Ramos (cell line): ENCODE measurements at regions not wholly inside any gene's neighbourhood (a gene's known extent, or its start where the extent isn't known, plus 50 kb on each side); places are given as distances from the start of the nearest gene placed in this dataset.

Source experiments
- in situ Hi-C: fragments of 300-500 bp; cut with MboI; formaldehyde crosslinking; loops from one replicate; pipeline ENCODE4 v1.14.3; 2022; ENCODE audit warnings: low sequenced_read_pairs; ENCODE audit not compliant: unreplicated experiment

GRCh38 chr15:47824147-47824546 lies 106.8 kb downstream of the SEMA6D start:
- in situ Hi-C loops, result no loop called here

- in situ Hi-C loops, result no loop called here
Observed at GRCh38 chr15:47829667-47830066, 112.4 kb downstream of the SEMA6D start.

- in situ Hi-C loops, result no loop called here
Observed at GRCh38 chr15:47834093-47834492, 116.8 kb downstream of the SEMA6D start.

GRCh38 chr15:47839233-47839825 lies 122.0 kb downstream of the SEMA6D start:
- in situ Hi-C loops, result no loop called here

- in situ Hi-C loops, result no loop called here
Observed at GRCh38 chr15:47843124-47843663, 125.9 kb downstream of the SEMA6D start.

- in situ Hi-C loops, result no loop called here
Observed at GRCh38 chr15:47844437-47844836, 127.1 kb downstream of the SEMA6D start.

GRCh38 chr15:47846128-47846868 lies 129.0 kb downstream of the SEMA6D start:
- in situ Hi-C loops, result no loop called here

- in situ Hi-C loops, result no loop called here
Observed at GRCh38 chr15:47846876-47847275, 129.6 kb downstream of the SEMA6D start.

GRCh38 chr15:47856071-47856470 lies 138.8 kb downstream of the SEMA6D start:
- in situ Hi-C loops, result no loop called here

GRCh38 chr15:47857014-47857775 lies 139.9 kb downstream of the SEMA6D start:
- in situ Hi-C loops, result no loop called here

- in situ Hi-C loops, result no loop called here
Observed at GRCh38 chr15:47857776-47858167, 140.5 kb downstream of the SEMA6D start.

- in situ Hi-C loops, result no loop called here
Observed at GRCh38 chr15:47861111-47861903, 144.0 kb downstream of the SEMA6D start.

- in situ Hi-C loops, result no loop called here
Observed at GRCh38 chr15:47862402-47862801, 145.1 kb downstream of the SEMA6D start.

- in situ Hi-C loops, result no loop called here
Observed at GRCh38 chr15:47866446-47866845, 149.1 kb downstream of the SEMA6D start.

- in situ Hi-C loops, result no loop called here
Observed at GRCh38 chr15:47870300-47870955, 153.1 kb downstream of the SEMA6D start.

- in situ Hi-C loops, result no loop called here
Observed at GRCh38 chr15:47870956-47871625, 153.8 kb downstream of the SEMA6D start.

GRCh38 chr15:47872208-47872607 lies 154.9 kb downstream of the SEMA6D start:
- in situ Hi-C loops, result no loop called here

- in situ Hi-C loops, result no loop called here
Observed at GRCh38 chr15:47872869-47873432, 155.6 kb downstream of the SEMA6D start.

- in situ Hi-C loops, result no loop called here
Observed at GRCh38 chr15:47876986-47877385, 159.7 kb downstream of the SEMA6D start.
